GM19395 (cell line): ENCODE measurements at regions not wholly inside any gene's neighbourhood (a gene's known extent, or its start where the extent isn't known, plus 50 kb on each side); places are given as distances from the start of the nearest gene placed in this dataset.
"Not testable (repeated sequence)": the region's sequence is repeated elsewhere in the genome, so short reads cannot be mapped to it uniquely, and the experiment has no call there.

Experiments used
- ATAC-seq: cut with Tn5 transposase; IDR thresholded peaks from one replicate; pipeline ENCODE4 v1.9.1; 2021; ENCODE audit warnings: mild to moderate bottlenecking, moderate library complexity; ENCODE audit not compliant: unreplicated experiment

DNA sequence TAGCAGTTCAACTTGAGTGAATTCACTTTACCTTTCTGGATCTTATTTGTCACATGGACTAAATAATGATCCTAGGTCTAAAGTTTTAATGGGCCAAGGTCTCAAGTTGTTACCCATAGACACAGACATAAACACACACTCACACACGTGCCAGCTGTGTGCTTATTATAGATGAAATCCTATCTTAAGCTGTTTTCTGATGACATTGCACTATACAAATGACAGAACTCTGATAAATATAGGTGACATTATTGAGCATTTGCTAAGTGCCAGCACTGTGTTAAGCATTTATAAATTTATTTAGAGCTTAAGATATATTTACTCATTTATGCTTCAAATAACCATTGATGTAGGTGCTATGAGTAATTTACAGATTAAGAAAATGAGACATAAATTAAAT, 474.4 kb upstream of the NR5A2 start:
- no peak for ATAC-seq

- ATAC-seq: no peak
Observed at GRCh38 chr1:199561334-199561733, 466.2 kb upstream of the NR5A2 start.

- ATAC-seq: no peak
Observed at GRCh38 chr1:199573047-199573446, 454.5 kb upstream of the NR5A2 start.

DNA sequence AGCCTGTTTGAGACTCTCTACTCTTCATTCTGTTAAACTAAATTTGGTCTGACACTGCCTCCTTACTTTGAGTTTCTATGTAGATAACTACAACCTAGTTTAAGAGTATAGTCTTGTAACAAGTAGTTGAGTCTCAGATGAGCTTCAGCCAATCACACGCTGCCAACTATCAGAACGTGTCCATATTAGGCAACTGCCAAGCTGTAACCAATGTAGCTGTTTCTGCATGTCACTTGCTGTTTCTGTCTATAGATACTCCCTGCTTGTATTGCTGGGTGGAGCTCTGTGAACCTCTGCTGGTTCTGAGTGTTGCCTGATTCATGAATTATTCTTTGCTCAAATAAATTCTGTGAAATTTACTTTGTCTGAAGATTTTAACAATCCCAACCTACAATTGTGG, 452.6 kb upstream of the NR5A2 start:
- no peak for ATAC-seq

GRCh38 chr1:199580300-199580699, 447.2 kb upstream of the NR5A2 start:
- no peak for ATAC-seq

DNA sequence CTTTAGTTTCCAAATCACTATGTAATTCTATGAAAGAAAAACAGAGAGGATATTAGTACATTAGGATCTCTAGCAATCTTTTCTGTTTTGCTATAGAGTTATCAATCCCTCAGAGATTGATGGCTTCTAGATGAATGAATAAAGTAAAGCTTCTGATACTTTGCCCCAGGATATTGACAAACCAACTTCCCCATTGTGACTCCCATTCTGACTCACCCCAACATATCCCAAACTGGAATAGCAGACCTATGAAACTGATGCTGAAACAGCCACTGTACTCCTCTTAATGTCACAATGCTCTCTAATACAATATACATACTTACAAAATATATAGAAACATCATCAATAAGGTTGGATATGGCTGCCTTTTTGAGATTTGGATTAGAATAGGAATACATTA, 442.1 kb upstream of the NR5A2 start:
- no peak for ATAC-seq

GRCh38 chr1:199590708-199591107, 436.8 kb upstream of the NR5A2 start:
- peak; percentile 96 for ATAC-seq

- no peak for ATAC-seq
Observed at GRCh38 chr1:199591468-199591867, 436.0 kb upstream of the NR5A2 start.

GRCh38 chr1:199593475-199593874, 434.0 kb upstream of the NR5A2 start:
- ATAC-seq: no peak

GRCh38 chr1:199596448-199596847, 431.1 kb upstream of the NR5A2 start:
- not testable (repeated sequence) for ATAC-seq

GRCh38 chr1:199597152-199597551, 430.4 kb upstream of the NR5A2 start:
- no peak for ATAC-seq

DNA sequence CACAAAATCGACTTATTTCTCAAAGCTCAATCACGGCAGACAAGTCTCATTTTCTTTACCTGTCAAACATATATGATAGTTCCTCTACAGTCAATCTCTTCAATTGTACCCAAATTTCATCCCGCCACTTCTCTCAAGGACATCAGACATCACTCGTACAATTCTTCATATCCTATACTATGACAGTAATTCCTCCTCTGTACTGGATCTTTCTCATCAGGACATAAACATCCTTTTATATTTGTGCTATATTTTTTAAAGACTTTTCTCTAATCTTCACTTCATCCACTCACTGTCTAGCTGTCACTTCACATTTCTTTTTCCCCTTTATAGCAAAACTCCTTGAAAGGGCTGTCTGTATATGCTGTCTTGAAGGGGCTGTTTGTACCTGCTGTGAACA, 419.1 kb upstream of the NR5A2 start:
- ATAC-seq: no peak

DNA sequence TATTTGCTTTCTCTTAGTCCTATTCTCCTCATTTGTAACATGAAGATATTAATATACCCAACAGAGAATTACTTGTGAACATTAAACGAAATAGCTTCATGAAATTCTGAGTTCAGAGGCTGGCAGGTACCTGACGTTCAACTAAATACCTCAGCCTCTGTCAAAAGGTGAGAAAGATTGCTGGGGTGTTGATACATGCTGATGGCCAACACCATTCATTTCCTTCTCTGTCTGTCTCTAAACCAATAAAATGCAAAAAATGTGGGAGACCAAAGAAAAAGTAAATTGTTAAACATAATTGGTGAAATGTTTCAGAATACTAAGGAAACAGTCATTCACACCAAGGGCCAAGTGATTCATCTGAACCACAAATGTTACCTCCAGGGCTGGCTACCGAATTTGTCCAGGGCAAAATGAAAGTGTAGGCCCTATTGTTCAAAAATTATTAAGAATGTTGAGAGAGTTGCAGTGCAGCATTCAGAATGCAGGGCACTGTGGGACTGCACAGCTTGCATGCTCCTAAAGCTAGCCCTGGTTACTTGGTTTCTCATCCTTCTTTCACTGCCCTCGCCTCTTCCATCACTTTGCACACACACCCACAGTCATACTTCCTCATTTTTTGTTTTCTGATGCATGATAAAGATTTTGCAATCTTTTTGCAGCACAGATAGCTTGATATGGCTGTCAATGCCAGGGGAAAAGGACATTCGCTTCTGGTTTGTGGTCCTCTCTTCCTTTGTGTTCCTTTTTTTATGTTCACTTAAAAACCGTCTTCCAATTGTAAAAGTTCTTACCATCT, 414.3 kb upstream of the NR5A2 start:
- peak; percentile 54 for ATAC-seq

DNA sequence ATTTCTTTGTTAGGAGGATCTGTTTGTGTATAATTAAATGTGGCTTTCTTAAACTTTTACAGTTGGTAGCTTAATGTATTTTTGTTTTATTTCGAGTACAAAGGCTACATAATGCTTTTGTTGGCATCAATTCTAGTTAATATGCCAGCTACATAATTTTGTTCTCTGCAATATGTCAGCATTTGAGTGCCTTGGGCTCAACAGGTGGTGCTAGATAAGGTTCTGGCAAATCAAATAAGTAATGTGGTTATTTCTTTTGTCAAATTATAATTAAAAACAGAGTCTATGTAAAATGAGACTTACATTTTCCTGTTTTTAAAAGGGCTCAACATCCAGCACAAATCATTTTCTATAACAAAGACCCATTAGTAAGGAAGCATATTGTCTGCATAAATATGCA, 410.6 kb upstream of the NR5A2 start:
- no peak for ATAC-seq

DNA sequence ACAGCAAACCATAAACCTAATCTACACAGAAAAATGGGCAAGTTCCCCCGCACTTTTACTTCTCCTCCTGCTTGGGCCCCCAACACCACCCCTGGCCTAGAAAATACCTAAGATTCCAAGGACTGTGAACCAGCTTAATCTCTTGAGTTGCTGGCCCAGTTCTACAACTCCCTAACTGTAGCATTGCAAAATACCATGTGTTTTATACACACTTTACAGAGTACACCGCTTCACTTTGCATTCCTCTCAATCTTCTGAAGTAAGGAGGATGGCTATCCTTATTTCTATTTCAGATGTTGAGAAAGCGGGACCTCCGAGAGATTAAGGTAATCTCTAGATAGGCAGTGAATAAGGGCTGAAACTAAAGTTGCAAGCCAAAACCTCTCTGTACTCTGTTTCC, 408.3 kb upstream of the NR5A2 start:
- ATAC-seq: no peak

GRCh38 chr1:199626228-199626627, 401.3 kb upstream of the NR5A2 start:
- ATAC-seq: not testable (repeated sequence)

GRCh38 chr1:199629624-199630023, 397.9 kb upstream of the NR5A2 start:
- no peak for ATAC-seq

DNA sequence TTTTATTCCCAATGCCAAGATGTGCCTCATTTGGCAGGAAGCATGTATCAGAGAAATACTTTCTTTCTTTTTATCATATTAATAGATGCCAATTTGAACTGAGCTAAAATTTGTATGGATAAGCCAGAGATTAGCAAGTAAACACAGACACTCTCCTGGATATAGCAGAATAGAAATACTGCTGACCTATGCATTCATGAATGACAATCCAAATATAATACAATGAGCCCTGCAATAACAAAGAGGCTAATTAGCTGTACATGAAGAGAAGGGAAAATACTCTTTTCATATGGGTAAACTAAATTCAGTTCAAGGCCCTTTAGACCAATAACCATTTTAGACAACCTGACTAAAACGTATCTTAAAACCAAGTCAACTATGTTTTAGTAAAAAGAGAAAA, 388.1 kb upstream of the NR5A2 start:
- no peak for ATAC-seq

DNA sequence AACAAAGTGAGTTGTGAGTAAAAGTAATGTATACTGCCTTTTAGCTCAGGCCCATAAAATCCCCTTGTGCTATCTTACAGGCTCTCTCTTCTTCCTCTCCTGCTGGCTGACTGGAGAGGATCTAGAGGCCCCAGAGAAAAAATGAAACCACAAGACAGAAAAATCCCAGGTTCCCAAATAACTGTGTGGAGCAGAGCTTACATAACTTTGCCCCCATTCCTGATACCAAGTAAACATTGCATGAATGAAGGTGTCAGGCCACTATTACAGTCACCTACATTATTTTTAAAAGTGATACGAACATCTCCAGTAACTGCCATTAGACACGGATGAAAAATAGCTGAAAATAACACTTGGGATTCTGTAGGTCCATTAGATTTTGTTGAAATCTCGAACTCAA, 386.0 kb upstream of the NR5A2 start:
- ATAC-seq: no peak

DNA sequence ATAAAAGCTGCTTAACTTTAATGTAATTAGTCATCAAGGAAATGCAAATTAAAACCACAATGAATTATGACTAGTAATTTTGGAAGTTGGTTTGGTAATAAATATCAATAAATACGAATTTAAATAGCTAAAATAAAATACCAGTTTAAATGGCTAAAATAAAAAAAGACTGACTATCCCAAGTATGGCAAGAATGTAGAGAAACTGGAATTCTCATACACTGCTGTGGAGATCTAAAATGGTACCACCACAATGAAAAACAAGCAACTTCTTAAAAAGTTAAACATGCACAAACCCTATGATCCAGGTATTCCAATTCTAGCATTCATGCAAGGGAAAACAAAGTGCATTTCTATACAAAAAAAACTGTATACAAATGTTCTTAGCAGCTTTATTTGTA, 382.6 kb upstream of the NR5A2 start:
- ATAC-seq: no peak

- no peak for ATAC-seq
Observed at GRCh38 chr1:199646761-199647160, 380.7 kb upstream of the NR5A2 start.

- no peak for ATAC-seq
Observed at GRCh38 chr1:199657449-199657848, 370.1 kb upstream of the NR5A2 start.

- ATAC-seq: no peak
Observed at GRCh38 chr1:199660071-199660470, 367.4 kb upstream of the NR5A2 start.
